ENCODE measurements at regions not wholly inside any gene's neighbourhood (a gene's known extent, or its start where the extent isn't known, plus 50 kb on each side); places are given as distances from the start of the nearest gene placed in this dataset.

- no peak for DNase-seq (ENCODE audit: low spot score)
These were observed 216.8 kb upstream of the CDYL start for GRCh38 chr6:4559281-4559875.

GRCh38 chr6:4554645-4555044 lies 221.6 kb upstream of the CDYL start:
- DNase-seq (ENCODE audit: low spot score) = no peak

DNA sequence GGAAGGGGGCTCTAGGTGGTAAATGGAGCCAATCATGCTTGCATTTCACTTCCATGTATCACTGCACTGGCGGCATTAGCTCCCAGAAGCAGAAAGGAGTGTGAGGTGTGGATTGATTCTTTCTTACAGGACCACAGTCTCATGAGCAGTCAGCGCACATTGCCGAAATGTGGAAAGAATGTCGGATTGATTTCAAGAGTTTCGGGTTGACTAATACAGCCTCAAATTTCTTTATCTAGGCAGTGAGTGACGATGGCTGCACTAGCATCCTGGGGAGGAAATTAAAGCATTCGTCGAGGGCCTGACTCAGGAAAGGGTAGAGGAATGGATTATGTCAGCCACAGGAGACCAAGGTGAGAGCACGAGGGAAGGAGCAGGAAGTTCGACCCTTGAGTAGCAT lies 222.8 kb upstream of the CDYL start:
- no peak for DNase-seq (ENCODE audit: low spot score)

GRCh38 chr6:4550227-4550597 lies 226.0 kb upstream of the CDYL start:
- no peak for DNase-seq (ENCODE audit: low spot score)

GRCh38 chr6:4549556-4550226 lies 226.5 kb upstream of the CDYL start:
- DNase-seq (ENCODE audit: low spot score) = no peak

GRCh38 chr6:4545893-4546292 lies 230.3 kb upstream of the CDYL start:
- DNase-seq (ENCODE audit: low spot score) = no peak

GRCh38 chr6:4543596-4543995 lies 232.6 kb upstream of the CDYL start:
- no peak for DNase-seq (ENCODE audit: low spot score)

- no peak for DNase-seq (ENCODE audit: low spot score)
These were observed 242.6 kb upstream of the CDYL start for GRCh38 chr6:4533576-4533975.

GRCh38 chr6:4531406-4531805 lies 244.8 kb upstream of the CDYL start:
- no peak for DNase-seq (ENCODE audit: low spot score)

DNA sequence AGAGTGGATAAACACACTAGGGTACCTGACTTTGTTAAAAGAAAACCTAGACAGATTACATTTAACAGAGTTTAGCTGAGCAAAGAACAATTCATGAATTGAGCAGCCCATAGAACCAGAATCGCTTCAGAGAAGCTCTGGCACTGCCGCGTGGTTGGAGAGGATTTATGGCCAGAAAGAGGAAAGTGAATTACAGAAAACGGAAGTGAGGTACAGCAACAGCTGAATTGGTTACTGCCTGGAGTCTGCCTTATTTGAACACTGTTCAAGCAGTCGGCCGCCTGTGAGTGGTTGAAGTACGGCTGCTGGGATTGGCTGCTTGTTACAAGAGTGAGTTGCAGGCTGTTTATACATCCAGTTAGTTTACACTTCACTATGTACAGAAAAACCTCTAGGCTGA lies 253.8 kb upstream of the CDYL start:
- no peak for DNase-seq (ENCODE audit: low spot score)

DNA sequence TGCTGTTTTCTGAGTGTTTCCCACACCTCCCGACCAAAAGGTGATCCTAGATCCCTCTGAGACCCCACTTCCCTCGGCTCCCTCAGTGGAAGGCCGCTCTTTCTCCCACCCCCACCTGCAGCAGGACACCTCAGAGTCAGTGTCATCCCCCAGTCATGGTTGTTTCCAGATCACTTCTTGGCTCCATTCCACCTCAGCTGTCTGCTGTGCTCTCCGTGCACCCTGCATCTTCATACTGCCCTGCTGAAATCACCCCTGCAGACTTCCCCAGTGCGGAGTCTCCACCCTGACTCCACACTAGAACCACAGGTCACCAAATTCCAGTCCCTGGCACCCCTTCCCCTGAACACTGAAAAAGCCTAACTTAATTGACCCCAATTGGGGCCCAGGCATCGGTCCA lies 255.1 kb upstream of the CDYL start:
- no peak for DNase-seq (ENCODE audit: low spot score)

DNA sequence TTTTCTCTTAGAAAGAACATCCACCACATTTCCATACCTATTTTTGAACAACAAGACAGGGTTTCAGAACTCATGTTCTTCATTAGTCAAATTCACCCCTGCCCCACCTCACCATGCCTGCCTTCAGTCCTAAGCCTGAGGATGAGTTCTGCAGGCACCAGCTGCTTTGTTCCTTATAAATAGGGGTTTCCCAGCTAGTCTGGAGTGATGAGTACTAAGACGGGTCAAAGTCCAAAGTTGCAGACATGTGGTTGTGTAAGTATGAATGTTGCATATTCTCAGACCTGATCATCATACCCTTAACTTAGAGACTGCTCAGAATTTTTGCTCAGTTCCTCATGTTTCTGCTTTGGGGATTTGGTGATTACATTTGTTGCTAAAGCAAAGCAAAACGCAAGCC lies 257.7 kb upstream of the CDYL start:
- peak; percentile 41 for DNase-seq (ENCODE audit: low spot score)

DNA sequence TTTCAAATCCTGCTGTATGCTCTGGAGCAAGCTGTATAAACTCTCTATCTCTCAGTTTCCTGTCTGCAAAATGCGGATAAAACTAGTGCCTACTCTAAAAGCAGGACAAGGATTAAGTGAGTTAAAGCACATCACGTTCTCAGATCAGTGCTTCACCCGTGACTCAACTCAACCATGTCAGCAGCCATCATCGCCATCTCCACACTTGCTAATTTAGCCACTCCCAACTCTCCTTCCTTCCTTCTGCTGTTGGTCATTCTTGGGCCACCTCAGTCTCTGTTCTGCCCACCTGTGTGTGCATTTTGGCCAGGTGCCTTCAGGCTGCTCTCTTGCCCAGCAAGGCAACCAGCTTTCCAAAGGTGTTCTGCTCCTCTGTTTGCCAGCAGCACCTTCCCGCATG lies 260.0 kb upstream of the CDYL start:
- DNase-seq (ENCODE audit: low spot score) = no peak

- no peak for DNase-seq (ENCODE audit: low spot score)
These were observed 262.6 kb upstream of the CDYL start for GRCh38 chr6:4513561-4513960.

- no peak for DNase-seq (ENCODE audit: low spot score)
These were observed 264.1 kb upstream of the CDYL start for GRCh38 chr6:4512051-4512471.

DNA sequence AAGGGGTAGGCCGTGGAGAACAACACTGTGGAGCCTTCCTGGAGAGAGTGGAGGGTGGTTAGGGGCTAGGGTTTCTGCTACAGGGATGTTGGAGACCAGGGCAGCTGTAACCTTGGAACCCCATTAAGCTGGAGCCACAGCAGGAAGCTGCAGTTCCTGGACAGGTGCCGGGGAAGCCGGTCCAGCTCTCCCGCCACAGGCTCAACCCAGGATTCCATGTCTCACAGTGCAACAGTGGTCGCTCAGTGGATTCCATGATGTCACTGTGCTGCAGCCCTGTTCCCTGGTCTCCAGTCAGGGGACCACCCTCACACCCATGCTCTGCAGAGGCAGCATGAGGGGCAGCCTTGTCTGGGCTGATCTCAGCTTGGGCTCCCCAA lies 264.6 kb upstream of the CDYL start:
- DNase-seq (ENCODE audit: low spot score) = no peak

DNA sequence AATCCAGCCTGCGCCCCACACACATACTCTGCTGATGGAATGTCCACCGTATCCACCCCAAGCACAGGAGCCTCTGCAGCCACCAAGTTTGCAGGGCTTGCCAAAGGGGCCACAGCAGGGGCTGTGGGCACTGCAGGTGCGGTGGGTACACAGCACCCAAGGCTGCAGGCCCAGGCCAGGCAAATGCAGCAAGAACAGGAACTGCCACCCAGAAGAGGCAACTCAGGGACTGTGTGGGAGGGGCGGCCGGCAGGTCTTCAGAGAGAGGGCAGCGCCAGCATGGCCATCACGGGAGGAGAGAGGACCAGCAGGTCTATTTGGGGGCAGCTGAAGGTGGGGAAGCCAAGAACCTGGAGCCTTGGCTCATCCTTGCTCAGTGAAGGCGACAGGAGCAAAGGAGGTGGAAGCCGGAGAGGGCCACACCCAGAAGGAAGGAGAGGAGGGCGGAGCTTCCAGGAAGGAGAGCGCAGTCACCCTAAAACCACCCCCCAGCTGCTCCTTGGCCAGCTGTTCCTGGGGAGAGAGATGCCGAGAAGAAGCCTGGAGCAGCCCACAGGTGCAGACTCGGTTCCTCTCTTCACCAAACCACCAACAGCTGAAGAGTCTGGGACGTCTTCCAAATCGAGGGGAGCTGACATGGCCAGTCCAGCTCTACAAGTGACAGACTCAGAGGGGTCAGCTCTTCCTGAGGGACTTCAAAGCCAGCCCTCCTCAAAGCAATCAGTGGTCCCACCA lies 265.1 kb upstream of the CDYL start:
- DNase-seq (ENCODE audit: low spot score) = no peak

DNA sequence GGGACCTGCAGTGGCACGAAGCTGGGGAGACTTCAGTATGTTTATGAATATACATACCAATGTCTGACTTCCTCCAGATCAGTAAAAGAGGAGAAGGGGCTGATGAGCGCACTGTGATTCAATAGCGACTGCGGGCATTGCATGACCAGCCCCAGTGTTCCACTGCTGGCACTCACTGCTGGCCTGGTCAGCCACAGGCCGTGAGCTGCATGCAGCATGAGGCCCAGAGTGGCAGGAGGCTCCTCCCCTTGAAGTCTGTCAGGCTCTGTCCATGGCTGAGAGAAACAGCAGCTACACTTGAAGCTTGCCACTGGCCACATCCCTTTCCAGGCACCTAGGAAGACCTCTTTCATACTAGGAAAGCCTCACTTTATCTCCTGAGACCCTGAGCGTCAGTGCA lies 265.9 kb upstream of the CDYL start:
- DNase-seq (ENCODE audit: low spot score) = no peak

DNA sequence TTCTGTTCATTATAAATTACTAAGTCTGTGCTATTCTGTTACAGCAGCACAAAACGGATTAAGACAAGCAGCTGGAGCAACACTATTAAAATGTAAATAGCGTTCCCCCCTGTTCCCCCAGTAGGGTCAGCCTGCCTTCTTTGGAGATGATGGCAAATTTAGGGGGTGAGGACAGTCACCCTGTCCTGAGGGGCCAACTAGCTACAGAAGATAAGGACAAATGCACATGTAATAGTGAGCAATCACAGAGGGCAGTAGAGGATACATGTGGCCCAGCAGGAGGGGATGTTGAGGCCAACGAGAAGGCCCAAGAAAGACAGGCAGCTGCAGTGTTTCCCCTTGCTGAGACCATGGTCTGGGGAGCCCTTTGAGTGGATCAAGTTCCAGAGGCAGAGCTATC lies 266.7 kb upstream of the CDYL start:
- no peak for DNase-seq (ENCODE audit: low spot score)

- DNase-seq (ENCODE audit: low spot score) = no peak
These were observed 269.4 kb upstream of the CDYL start for GRCh38 chr6:4506792-4507191.

GRCh38 chr6:4506223-4506622 lies 270.0 kb upstream of the CDYL start:
- no peak for DNase-seq (ENCODE audit: low spot score)

DNA sequence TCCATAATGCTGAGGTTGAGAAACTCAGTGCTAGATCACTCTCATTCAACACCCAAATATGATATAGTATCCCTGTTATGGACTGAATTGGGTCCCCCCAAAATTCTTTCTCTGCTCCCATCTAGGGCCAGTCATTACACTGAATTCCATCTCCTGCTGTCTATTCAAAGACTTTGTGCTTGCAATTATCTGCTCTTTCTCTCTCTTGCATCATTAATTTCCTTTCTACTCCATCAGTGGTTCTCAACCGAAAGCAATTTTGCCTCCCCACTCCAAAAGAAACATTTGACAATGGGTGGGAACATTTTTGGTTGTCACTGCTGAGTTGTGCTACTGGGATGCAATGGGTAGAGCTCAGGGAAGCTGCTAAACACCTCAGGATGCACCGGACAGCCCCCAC lies 271.5 kb upstream of the CDYL start:
- DNase-seq (ENCODE audit: low spot score) = no peak

GRCh38 chr6:4503700-4504099 lies 272.5 kb upstream of the CDYL start:
- DNase-seq (ENCODE audit: low spot score) = no peak

DNA sequence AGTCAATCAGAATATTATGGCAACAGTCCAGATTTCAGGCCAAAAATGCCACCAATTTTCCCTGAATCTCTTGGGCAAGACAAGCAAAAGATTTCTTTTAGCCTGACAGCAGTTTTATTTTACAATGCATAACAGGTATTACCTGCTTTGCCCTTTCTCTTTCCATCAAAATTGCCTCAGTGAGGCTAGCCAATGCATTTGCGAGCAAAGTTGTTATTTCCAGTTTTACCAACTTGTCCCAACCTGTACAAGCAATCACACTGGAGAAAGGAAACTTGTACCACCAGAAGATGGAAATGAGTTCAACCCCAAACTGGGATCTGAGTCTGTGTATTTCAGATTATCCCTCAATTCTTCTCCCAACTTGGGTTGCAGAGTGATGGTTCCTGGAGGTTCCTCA lies 279.9 kb upstream of the CDYL start:
- no peak for DNase-seq (ENCODE audit: low spot score)
